AG10803 (cell line): ENCODE measurements at regions not wholly inside any gene's neighbourhood (a gene's known extent, or its start where the extent isn't known, plus 50 kb on each side); places are given as distances from the start of the nearest gene placed in this dataset.

Source experiments
- DNase-seq: peaks from one replicate; pipeline ENCODE4 v3.0.0; 2010; ENCODE audit warnings: low read depth
- H3K4me3 ChIP-seq: 2 replicates; pipeline ENCODE4 v1.5.1; 2011; ENCODE audit warnings: mild to moderate bottlenecking, low read length, control low read depth
- TF ChIP-seq, protein P1 (sequence below): conservative IDR thresholded peaks from 2 replicates; pipeline ENCODE4 v1.5.1; 2011; ENCODE audit warnings: mild to moderate bottlenecking, low read length, control low read depth, inconsistent platforms

GRCh38 chr9:106404137-106404536 lies 458.8 kb upstream of the ZNF462 start:
- no peak overlapping the region for H3K4me3 ChIP-seq
- no peak for DNase-seq
- TF ChIP-seq, protein P1, sequence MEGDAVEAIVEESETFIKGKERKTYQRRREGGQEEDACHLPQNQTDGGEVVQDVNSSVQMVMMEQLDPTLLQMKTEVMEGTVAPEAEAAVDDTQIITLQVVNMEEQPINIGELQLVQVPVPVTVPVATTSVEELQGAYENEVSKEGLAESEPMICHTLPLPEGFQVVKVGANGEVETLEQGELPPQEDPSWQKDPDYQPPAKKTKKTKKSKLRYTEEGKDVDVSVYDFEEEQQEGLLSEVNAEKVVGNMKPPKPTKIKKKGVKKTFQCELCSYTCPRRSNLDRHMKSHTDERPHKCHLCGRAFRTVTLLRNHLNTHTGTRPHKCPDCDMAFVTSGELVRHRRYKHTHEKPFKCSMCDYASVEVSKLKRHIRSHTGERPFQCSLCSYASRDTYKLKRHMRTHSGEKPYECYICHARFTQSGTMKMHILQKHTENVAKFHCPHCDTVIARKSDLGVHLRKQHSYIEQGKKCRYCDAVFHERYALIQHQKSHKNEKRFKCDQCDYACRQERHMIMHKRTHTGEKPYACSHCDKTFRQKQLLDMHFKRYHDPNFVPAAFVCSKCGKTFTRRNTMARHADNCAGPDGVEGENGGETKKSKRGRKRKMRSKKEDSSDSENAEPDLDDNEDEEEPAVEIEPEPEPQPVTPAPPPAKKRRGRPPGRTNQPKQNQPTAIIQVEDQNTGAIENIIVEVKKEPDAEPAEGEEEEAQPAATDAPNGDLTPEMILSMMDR, result no peak

DNA sequence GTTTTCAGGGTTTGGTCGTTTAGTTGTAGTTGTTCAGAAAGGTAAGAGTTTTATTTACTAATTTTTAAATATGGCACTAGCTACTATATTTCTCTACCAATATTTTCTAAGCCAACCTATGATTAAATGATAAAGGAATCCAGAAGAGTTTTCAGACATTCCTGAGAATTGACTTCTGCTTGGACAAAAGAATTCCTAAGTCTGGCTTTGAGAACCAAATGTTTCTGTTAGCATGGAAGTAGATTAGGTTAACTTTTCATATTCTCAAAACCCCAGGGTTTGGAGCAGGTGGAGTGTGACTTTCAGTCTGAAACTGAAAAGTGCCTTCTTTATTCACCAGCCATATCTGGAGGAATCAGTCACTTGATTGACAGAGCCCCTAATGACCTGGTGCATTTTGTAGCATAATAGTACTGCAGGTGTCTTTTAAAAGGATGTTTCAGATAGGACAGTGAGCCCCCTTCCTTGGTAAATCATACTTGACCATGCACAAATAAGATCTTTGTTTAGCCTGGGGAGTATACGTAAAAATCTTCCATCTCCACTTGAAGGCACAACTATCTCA lies 457.0 kb upstream of the ZNF462 start:
- peak; percentile 56 for DNase-seq
- H3K4me3 ChIP-seq, result no peak overlapping the region
- TF ChIP-seq, protein P1, result no peak

DNA sequence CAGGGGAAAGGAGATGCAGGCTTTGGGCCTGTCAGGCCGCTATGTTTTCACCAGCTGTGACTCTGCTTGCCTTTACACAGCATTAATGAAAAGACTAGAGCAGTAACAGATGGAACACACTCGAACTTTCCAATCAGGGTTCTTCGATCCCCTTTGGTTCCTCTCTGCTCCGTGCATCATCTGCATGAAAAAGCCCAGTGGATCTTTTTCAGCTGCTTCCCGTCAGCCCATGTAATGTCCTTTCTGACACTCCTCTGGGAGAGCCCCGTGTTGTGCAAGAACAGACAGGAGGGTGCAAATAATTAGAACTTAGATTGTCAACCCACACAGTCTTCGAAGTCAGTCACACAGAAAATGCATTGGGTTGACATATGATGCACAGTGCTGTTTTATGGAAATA lies 448.9 kb upstream of the ZNF462 start:
- no peak for DNase-seq
- no peak overlapping the region for H3K4me3 ChIP-seq
- TF ChIP-seq, protein P1, result no peak

- TF ChIP-seq, protein P1, result no peak
- H3K4me3 ChIP-seq, result no peak overlapping the region
- DNase-seq, result no peak
These were observed 445.3 kb upstream of the ZNF462 start for GRCh38 chr9:106417685-106418084.

DNA sequence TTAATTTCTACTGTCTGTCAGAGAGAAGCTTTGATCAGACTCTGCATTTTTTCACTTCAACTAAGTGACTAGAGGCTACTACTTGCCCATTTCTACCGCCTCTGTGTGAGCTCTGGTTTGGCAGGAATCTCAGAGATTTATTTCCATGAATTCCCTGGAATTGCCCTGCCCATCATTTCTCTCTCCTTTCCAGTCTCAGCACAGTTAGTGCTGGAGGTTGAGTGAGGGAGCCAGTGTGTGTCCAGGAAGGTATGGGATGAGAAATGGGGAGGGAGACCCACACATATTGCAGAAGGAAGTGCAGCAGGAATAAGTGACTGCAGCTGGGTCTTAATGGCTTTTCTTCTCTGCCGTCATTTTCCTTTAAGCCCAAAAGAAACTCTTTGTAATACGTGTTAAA lies 443.1 kb upstream of the ZNF462 start:
- H3K4me3 ChIP-seq, result peak overlapping the region; percentile 4; the same call in 1 of the 2 replicates
- peak; percentile 63 for DNase-seq
- TF ChIP-seq, protein P1, result no peak

- TF ChIP-seq, protein P1, result no peak
These were observed 442.4 kb upstream of the ZNF462 start for GRCh38 chr9:106420511-106420944.

DNA sequence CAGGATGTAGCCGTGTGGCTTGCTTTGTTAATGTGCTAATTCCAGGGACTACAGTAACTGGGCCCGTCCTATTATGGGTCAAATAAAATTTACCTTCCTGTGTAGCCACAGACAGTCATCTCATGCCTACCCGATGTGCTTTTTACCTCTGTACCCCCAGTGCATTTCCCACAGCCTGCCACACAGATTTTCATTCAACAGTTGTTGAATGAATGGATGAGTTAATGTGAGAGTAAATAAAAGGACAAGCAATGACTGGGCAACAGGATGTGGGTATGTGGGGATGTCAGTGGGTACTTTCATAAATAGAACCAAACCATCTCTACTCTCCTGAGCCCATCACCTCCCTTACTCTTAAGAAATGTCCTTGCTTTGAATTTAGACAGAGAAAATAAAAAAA lies 441.2 kb upstream of the ZNF462 start:
- H3K4me3 ChIP-seq, result no peak overlapping the region
- no peak for DNase-seq
- TF ChIP-seq, protein P1, result no peak

More at GRCh38 chr9:106420511-106420944, 442.4 kb upstream of the ZNF462 start:
- peak overlapping the region; percentile 5 for H3K4me3 ChIP-seq
- peak; percentile 85 for DNase-seq
